NCI-H146 treated with DMSO at 0.1 percent for 48 hours (cell line): ENCODE measurements at regions not wholly inside any gene's neighbourhood (a gene's known extent, or its start where the extent isn't known, plus 50 kb on each side); places are given as distances from the start of the nearest gene placed in this dataset.

Source experiments
- DNase-seq: peaks from one replicate; lab custom pipeline; 2025; ENCODE audit not compliant: unreplicated experiment; lab: John Stamatoyannopoulos, UW

- DNase-seq, result no peak
Measured at GRCh38 chr3:35505181-35505580, 134.1 kb upstream of the ARPP21 start.

- DNase-seq, result no peak
Measured at GRCh38 chr3:35505772-35506171, 133.6 kb upstream of the ARPP21 start.

GRCh38 chr3:35519936-35520335, 119.4 kb upstream of the ARPP21 start:
- no peak for DNase-seq

- no peak for DNase-seq
Measured at GRCh38 chr3:35521196-35521595, 118.1 kb upstream of the ARPP21 start.

- DNase-seq, result no peak
Measured at GRCh38 chr3:35522450-35522849, 116.9 kb upstream of the ARPP21 start.

- DNase-seq, result no peak
Measured at GRCh38 chr3:35523074-35523473, 116.3 kb upstream of the ARPP21 start.

GRCh38 chr3:35523838-35524237, 115.5 kb upstream of the ARPP21 start:
- no peak for DNase-seq

GRCh38 chr3:35524856-35525255, 114.5 kb upstream of the ARPP21 start:
- DNase-seq, result no peak

- no peak for DNase-seq
Measured at GRCh38 chr3:35528728-35529127, 110.6 kb upstream of the ARPP21 start.

GRCh38 chr3:35529337-35529736, 110.0 kb upstream of the ARPP21 start:
- DNase-seq, result no peak

- DNase-seq, result no peak
Measured at GRCh38 chr3:35537265-35537664, 102.1 kb upstream of the ARPP21 start.

- no peak for DNase-seq
Measured at GRCh38 chr3:35544976-35545375, 94.3 kb upstream of the ARPP21 start.

GRCh38 chr3:35549690-35550089, 89.6 kb upstream of the ARPP21 start:
- DNase-seq, result no peak

GRCh38 chr3:35562141-35562540, 77.2 kb upstream of the ARPP21 start:
- no peak for DNase-seq

GRCh38 chr3:35565048-35565447, 74.3 kb upstream of the ARPP21 start:
- DNase-seq, result no peak
